ENCODE measurements at regions not wholly inside any gene's neighbourhood (a gene's known extent, or its start where the extent isn't known, plus 50 kb on each side); places are given as distances from the start of the nearest gene placed in this dataset.

DNA sequence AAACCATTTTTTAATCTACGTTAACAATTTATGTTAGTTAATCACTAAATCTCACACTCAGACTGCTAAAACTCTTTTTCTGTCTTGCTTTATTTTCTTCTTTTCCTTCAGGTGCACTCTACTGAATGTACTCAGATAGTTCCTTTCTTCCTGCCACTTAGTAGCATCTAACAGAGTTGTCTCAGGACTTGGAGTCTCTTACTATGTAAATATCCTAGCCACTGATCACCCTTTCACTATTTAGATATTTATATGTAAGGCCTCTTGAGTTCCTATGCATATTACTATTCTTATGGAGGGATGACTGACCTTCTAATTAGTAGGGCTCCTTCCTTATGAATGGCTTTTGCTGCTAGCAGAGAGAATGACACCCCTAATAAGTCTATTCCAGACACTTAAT lies 586.3 kb downstream of the RERGL start:
- TF ChIP-seq CTCF (IDR thresholded peaks at IDR 0.05) (no peak), EP300 (IDR thresholded peaks at IDR 0.05) (no peak)
